ENCODE measurements at regions not wholly inside any gene's neighbourhood (a gene's known extent, or its start where the extent isn't known, plus 50 kb on each side); places are given as distances from the start of the nearest gene placed in this dataset.
"Not testable (repeated sequence)": the region's sequence is repeated elsewhere in the genome, so short reads cannot be mapped to it uniquely, and the experiment has no call there.

- no peak for DNase-seq
These were observed 256.5 kb upstream of the CBLB start for GRCh38 chr3:106125321-106125720.

DNA sequence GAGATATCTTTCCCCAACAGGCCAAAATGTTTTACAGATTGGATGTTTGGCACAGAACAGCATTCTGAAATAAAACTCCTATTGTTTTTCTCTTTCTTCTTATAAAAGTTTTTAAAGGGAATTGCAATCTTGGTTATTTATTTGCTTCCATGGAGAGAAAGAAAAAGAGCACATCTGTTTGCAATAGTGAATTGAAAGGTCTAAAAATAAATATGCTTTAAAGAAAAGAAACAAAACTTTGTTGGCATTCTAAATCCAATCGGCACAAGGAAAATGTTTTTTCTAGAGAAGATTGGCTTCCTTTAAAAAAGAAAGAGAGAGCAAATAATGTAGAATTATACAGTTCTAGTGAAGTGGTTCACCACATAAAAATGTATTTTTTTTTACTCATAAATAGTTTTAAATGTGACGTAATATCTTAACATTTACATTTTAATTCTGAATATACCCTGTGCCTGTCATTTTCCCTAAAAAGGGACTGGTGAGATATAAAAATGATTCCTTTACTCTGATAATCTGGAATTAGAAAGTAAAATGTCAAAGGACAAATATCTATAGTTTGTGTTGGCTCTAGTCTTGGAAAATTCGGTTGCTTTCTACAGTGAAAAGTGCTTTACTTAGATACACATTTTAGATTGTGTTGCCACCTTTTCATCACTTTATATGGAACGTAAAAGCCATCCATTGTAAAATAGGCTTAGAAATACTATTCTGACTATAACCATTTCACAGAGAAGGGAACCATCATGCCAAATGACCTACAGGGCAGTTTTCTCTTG, 257.4 kb upstream of the CBLB start:
- no peak for DNase-seq

DNA sequence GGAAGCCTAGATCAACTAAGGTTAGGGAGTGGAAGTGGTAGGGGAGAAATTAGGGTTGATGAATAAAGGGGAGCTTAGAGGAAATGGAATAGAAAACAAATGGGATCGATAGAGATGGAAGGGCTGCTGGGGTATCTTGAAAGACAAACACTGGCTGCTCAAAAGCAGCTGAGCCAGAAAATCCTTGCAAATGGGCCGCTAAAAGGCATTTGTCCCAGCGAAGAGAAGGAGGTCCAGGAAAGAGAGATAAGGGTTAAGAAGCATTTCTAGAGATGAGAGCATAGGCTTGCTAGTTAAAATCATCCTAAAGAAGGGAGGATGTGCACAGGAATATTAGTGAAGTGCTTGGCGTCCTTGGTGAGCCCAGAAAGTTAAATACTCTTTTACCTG, 258.0 kb upstream of the CBLB start:
- no peak for DNase-seq

DNA sequence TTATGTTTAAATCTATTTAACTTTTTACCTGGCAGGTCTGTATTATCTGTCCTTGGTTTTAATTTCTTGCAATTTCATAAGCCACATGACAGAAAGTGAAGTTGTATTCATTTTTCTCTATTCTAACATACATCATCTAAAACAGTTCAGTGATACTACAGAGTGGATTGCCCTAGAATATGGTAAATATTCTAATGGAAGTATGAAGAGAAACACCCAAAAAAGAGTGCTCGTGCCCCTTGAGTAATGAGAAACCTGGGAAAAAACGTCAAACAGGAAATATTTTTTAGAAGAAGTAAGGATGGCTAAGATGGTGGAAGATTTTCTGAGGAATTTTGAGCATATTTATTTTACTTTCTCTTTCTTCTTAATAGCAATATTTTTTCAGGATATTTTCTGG, 261.1 kb upstream of the CBLB start:
- no peak for DNase-seq

DNA sequence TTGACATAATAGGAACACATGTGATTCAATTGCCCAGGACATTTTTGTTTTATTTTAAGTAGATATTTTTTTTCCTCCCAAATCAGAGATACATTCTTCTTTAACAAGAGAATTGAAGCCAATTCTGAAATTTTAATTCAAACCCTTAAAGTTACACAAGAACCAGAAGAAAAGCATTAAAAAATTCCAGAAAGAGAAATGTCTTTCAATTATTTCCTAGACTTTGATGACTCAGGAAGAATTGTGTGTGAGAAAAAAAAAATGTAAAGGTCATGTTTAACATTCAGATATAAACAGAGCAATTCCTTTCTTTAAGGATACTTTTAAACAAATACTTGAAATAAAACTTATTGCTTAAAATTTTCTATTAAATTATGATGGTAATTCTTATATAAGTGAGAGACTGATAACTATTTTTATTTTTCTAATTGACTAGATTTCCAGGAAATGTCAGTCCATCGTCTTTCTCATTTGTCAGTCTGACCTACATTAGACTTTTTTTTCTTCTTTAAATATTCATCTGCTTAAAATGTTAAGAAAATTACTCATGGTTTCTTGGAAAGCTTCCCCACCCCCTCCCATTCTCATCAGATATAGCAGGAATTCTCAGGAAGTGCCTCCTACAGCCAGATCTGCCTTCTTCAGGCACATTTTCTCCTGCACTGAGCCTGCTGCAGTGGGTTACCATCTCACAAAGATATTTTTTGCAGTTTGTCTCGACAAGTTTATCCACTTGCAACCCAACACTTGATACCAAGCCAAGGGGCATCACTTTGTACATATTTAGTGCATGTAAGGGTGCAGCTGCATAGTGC, 261.8 kb upstream of the CBLB start:
- DNase-seq: no peak

DNA sequence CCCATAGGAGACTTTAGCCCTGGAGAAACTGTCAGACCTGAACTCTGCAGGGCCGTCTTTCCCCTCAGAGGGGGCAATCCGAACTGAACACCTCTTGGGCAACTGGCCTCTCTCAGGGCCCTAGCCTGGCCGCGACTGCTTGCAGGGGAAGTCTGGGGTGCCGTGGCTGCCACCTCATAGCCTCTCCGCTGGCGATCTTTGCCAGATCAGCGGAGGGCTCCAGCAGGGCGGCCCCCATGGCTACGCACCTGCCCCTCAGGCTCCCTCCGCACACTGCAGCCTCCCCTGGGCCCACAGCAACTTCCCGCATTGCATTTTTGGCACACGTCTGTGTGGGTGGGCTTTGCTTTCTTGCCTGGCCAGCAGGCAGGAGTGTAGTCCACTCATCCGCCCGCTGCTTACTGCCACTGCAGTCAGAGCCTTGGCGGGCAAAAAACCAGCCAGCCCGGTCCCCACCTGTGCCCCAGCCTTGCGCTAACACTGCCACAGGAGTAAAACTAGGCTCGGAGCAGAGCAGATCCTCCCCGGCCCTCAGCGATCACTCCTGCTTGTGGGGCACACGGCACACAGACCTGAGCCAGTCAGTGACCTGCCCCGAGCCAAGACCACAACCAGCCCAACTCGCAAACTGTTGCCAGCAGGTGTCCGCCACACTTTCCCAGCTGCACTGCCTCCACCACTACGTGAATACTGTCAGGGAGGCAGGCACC, 266.8 kb upstream of the CBLB start:
- no peak for DNase-seq

DNA sequence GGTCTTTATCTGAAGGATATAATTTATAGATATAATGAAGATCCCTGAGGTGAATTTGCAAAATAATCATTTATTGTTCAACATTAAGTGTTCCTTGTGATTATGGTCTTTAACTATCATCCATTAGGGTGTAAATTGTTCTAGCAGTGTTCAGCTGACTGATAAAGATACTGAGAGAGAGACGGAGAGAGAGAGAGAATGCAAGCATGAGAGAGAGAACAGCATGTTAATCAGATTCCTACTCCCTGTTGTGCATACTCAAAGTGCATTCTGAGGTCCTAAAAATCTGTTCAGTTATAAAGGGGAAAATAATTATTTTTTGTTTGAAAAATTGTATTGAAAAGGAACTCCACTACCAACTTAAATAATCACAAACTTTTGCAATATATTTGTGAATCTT, 271.0 kb upstream of the CBLB start:
- no peak for DNase-seq

GRCh38 chr3:106140431-106140830, 271.6 kb upstream of the CBLB start:
- no peak for DNase-seq

DNA sequence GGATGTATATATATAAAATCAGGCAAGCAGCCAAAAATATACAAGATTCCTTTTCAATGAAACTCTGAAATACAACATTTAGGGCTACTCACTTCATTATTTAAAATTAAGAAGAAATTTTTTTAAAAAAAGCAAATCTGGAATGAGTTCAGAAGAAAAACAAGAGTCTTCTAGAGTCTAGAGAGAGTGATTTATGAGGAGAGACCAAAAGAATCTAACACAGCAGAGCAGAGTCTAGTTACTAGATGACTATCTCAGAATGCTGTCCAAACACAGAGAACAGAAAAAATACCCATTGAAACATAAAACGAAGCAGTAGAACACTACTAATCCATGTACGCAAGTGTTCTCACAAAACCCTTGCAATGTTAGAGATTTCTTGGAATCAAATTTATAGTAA, 275.2 kb upstream of the CBLB start:
- no peak for DNase-seq

- not testable (repeated sequence) for DNase-seq
These were observed 279.7 kb upstream of the CBLB start for GRCh38 chr3:106148440-106149082.

GRCh38 chr3:106157411-106157810, 288.6 kb upstream of the CBLB start:
- no peak for DNase-seq

DNA sequence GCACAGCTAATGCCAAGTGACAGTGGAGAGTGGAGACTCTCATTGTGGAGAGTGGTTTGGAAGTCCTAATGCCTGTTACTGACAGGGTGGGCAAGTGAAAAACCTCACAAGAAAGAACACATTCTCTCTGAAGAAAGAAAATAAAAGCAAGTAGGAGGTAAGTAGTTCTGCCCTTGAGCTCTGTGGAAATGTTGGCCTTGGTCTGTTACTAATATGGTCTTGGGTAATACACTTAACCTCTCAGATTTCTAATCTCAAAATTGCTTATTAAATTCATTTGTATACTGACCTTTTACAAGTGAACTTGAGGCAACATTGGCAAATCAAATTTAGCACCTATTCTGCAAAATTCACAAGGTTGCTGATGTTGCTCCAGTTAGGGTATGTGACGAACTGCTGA, 291.6 kb upstream of the CBLB start:
- no peak for DNase-seq

DNA sequence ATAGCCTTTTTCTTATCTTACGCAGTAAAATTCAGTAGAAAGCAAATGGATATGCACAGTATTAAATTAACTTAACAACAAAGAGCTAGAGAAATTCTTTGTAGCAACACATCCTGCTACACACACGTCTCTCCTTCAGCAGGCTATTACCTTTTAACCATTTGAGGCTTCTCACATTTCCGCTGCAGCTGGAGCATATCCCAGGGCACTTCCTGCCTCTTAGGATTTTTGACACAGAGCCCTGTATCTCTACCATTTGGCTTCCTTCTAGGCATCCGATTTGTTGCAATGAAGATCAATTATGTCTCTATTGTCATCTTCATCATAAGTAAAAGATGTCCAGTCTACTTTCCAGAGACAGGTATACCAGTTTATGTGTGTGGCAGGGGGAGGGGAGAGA, 292.4 kb upstream of the CBLB start:
- DNase-seq: no peak

DNA sequence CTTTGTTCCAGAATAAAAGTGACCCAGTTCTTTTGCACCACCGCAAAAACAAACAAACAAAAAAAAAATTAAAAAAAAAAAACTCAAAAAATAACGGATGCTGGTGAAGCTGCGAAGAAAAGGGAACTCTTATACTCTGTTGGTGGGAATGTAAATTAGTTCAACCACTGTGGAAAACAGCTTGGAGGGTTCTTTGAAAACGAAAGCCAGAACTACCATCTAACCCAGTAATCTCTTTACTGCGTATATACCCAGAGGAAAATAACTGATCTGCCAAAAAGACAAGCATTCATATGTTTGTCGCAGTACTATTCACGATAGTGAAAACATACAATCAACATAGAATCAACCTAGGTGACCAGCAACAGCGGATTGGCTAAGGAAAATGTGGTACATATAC, 298.9 kb upstream of the CBLB start:
- no peak for DNase-seq

DNA sequence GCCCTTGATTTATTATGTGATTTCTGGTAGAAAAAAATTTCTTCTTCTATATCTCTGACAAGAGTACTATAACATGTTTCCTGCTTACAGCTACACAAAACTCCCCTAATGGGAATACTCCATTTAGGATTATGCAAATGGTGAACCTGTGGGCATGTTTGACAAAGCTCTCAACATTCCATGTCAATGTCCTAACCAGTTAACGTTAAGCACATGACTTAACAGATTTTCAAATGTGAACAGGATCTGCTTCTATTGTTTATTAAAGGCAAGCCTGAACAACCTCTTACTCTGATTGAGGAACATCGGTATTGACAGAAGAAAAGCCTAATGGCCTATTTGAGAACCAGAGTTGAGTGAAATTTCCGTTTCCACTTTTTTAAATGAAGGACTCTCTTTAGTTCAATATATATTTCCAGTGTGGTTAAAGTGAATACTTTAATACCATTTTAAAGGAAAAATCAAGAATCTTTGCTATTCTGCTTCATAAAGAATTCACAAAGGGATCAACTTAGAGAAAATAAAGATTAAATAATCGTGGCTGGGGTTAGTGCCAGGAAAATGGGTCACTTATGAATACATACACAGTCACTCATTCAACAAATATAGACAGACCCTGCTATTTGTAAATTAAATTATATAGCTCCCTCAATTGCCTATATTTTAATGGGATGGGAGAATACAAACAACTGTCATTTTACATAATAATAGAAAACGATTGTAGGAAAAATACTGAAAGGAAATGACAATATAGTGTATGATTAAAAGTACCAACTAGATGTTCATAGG, 300.3 kb upstream of the CBLB start:
- DNase-seq: no peak

DNA sequence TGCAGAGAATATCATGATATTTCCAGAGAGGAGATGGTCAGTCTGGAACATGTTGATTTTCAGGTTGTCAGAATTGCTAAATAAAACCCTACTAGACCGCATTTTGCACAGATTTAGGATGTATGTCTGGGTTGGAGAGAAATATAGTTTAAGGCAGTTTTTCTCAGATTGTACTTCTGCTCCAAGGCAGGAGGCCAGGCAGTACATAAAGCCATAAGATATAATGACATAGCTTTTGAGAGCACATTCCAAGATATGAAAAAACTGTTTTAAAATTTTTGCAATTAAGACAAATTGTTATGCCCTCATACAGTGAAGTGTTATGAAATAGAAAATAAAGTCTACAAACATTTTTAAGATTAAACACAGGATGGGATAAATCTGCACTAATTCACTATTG, 301.8 kb upstream of the CBLB start:
- DNase-seq: no peak

- DNase-seq: no peak
These were observed 303.3 kb upstream of the CBLB start for GRCh38 chr3:106172101-106172500.

GRCh38 chr3:106172780-106173179, 304.0 kb upstream of the CBLB start:
- no peak for DNase-seq

DNA sequence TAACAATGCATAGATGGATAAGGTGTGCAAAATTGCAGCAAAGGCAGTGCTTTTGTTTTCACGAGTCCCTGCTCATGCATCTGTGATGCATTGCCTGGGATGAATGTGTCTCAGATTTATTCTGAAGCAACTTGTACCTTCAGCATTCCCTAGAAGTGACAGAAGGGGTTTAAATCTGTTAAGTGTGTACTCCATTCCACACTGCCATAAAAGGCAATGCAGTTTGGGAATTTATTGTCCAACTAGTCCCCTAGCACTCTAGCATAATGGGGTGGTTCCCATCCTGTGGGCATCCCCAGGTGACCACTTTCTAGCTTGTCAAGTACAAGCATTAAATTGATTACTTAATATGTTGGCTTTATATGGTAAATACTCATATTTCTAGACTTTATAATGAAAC, 306.5 kb upstream of the CBLB start:
- DNase-seq: no peak

DNA sequence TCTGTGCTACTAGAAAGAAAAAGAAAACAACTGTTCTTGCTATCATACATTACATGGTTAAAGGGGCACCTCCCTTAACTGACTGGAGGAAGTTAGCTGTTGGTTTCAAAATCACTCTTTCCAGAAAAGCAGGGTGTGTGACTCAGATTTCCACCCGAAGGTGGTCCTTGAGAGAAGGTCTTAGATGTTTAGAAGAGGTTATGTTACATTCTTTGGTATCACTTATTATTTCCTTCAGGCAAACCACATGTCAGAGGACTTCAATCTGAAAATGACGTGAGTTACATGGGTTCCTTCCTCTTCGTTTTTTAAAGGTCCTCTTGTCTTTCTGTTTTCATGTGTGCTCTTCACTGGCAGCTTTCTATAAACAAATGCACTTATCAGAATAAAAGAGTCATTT, 307.9 kb upstream of the CBLB start:
- DNase-seq: no peak

- no peak for DNase-seq
These were observed 314.2 kb upstream of the CBLB start for GRCh38 chr3:106182950-106183511.

GRCh38 chr3:106183762-106184391, 315.1 kb upstream of the CBLB start:
- no peak for DNase-seq
